ENCODE measurements at regions not wholly inside any gene's neighbourhood (a gene's known extent, or its start where the extent isn't known, plus 50 kb on each side); places are given as distances from the start of the nearest gene placed in this dataset.

- DNase-seq = no peak
Measured at GRCh38 chr18:45384962-45385315, 230.3 kb upstream of the SLC14A2 start.

GRCh38 chr18:45386041-45386655 lies 229.1 kb upstream of the SLC14A2 start:
- DNase-seq = peak; percentile 54

GRCh38 chr18:45387229-45387628 lies 228.0 kb upstream of the SLC14A2 start:
- no peak for DNase-seq

DNA sequence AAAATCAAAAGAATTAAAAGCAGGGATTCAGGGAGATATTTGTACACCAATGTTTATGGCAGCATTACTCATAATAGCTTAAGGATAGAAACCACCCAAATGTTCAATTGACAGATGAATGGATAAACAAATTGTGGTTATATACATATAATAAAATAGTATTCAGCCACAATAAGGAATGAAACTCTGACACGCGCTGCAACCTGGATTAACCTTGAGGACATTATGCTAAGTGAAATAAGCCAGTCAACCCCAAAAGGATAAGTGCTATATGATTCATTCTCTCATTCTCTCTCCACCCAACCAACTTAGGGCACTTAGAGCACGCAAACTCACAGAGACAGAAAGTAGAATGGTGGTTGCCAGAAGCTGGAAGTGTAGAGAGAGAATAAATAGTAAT lies 216.8 kb upstream of the SLC14A2 start:
- DNase-seq = no peak

GRCh38 chr18:45399146-45399545 lies 216.1 kb upstream of the SLC14A2 start:
- no peak for DNase-seq

DNA sequence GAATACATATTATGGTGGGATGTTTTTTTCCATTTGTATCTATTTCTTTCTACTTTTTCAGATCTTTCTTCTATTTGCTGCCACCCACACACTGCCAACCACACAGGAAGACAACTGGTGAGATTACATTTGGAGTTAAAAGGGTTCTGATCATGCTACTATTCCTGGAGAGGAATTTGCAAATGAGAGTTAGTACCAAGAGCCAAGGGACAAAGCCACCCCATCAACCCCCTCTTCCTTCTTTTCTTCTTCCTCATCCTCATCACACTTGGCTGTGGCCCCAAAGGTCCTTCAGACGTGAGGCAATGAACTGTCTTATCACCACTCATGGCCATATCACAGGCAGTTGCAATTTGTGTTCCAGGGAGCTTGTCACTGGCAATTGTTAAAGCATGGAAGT lies 215.6 kb upstream of the SLC14A2 start:
- no peak for DNase-seq

DNA sequence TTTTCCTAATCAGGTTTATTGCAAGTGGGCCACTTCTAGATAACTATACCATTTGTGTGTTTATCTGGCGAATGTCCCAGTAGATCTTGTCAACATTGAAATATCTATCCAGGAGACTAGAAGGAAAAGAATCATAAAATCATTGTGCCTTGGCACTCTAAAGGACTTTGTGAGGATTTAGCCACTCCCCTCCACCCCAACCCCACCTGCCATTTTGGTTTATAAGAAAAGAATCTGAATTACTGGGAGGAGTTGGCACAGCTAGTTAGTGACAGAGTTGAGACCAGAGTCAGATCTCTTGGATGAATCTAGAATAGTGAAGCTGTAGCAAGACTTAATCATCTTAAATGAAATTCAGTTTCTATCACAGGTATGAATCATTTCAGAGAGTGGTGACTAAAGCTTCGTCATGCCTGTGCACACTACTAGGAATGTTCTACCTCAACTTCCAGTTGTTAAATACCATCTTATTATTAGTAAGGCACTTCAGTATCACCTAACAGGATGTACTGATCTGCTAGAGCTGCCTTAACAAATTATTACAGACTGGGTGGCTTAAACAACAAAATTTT lies 212.7 kb upstream of the SLC14A2 start:
- peak; percentile 69 for DNase-seq

DNA sequence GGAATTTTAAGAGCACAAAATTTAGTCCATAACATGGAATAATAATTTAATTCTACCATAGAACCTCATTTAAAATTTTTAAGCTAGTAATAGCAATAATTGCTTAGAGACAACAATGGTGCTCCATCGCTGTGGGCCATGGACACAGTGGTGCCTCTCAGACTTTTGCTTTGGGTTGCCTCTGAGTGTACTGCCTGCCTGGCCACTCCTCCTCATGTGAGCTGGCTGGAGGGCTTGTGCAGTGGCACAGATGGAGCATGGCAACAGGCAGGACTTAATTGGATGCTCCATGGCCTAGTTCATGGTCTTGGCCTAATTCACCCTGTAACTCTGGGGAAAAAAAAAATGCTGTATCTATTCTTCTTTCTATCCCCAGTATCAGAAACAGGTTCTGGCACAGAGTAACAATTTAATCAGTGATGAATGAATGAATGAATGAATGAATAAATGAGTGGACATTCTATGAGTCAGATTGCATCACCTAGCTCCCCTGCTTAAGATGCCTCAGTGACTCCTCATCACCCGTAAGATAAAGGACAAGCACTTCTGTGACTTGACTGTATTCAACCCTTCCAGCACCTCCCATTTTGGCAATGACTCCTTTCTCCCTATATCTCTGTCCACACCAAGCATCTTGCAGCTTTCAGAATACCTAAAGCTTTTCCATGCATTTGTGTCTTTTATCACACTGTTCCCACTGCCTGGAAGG lies 211.8 kb upstream of the SLC14A2 start:
- no peak for DNase-seq

DNA sequence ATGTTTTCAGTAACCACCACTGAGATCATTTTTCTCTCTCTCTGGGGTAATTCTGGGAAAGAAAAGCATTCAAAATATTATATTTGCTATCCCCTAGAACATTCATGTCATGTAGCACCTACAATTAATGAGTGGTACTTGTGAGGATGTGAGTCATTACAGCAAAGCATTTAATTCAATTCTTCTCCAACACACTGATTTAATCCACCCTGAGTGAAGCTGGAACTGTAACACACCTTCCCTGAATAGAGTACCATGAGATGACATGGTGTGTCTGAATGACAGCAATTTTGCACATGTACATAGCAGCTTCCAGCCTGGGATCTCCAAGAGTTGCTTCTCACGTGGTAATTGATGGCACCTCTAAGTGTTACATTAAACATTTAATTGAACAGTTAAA lies 207.1 kb upstream of the SLC14A2 start:
- no peak for DNase-seq

GRCh38 chr18:45409971-45410370 lies 205.3 kb upstream of the SLC14A2 start:
- DNase-seq = no peak

DNA sequence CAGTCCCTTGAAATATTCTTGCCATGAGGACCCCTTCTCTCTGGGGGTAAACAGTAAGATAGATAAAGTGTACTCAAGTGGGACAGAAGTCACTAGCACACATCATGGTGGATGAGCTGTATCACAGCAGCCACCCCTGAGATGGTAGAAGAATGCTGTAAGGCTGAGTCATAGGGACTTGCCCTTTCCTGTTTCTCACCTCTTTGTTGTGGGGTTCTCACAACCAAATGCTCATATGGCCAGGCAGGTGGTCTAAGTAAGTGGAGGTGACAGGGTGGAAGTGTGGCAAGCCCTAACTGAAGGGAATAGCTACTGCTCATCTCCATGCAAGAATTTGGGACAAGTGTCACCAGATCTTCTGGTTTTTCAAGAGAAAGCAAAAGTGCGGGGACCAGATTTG lies 202.7 kb upstream of the SLC14A2 start:
- DNase-seq = no peak

GRCh38 chr18:45413180-45413836 lies 202.0 kb upstream of the SLC14A2 start:
- DNase-seq = no peak

DNA sequence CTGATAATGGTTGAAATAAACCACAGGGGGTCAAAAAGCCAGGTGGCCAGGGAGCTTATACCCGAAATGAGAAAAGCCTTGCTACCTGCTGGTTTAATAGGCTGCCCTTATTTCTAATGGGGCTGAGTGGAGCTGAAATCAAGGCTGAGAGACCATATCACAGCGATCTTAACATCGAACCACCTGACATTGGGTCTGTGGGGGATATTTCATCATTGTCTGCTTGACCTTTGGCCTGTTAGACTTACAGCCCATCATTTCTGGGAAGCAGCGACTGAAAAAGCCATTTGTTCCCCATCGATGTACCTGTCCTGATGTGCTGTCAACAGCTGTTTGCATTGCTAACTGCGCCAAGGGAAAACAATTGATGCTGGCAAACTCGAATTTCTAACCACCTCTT lies 199.7 kb upstream of the SLC14A2 start:
- no peak for DNase-seq

GRCh38 chr18:45416168-45416567 lies 199.1 kb upstream of the SLC14A2 start:
- peak; percentile 97 for DNase-seq

DNA sequence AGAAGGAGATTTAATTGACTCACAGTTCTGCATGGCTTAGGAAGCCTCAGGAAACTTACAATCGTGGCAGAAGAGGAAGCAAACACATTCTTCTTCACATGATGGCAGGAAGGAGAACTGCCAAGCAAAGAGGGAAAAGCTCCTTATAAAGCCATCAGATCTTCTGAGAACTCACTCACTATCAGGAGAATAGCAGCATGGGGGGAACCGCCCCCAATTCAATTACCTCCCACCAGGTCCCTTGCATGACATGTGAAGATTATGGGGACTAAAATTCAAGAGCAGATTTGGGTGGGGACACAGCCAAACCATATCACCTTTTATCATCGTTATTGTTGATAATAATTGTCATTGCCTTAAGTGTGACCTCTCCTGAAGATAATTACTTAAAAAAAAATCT lies 197.9 kb upstream of the SLC14A2 start:
- no peak for DNase-seq

DNA sequence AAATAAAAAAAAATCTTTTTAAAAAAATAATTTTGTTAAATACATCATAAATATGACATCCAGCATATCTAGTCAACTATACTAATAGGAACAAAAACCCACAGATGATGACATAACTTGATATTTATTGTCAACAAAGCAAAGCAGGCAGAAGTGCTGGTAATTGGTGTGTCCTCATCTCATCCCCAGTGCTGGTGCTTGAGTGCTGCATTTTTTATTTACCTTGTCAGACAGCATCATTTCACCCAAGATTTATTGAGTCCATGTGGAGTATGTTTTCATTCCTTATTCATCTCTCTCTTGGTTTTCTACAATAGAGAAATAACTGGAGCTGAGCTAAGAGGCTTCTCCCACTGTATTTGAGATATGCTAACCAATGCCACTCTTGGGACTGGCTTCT lies 191.6 kb upstream of the SLC14A2 start:
- DNase-seq = peak; percentile 40

- no peak for DNase-seq
Measured at GRCh38 chr18:45430041-45430440, 185.2 kb upstream of the SLC14A2 start.

DNA sequence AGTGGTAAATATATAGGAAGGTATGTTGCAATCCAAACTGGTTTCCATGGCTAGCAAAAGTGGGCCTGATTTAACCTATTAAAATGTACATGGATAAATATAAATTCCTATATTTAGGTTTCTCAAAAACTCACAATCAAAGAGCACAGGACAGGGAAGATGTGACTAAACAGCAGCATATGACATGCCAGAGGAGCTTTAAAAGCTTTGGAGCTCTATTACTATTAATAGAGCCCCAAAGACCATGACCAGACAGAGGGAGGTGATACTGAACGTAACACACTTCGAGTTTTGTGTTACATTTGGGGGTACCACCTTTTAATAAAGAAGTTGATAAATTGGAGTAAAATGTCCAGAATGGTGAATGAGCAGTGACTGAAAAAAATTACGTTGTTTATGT lies 179.5 kb upstream of the SLC14A2 start:
- DNase-seq = no peak

- DNase-seq = no peak
Measured at GRCh38 chr18:45437366-45437765, 177.9 kb upstream of the SLC14A2 start.

DNA sequence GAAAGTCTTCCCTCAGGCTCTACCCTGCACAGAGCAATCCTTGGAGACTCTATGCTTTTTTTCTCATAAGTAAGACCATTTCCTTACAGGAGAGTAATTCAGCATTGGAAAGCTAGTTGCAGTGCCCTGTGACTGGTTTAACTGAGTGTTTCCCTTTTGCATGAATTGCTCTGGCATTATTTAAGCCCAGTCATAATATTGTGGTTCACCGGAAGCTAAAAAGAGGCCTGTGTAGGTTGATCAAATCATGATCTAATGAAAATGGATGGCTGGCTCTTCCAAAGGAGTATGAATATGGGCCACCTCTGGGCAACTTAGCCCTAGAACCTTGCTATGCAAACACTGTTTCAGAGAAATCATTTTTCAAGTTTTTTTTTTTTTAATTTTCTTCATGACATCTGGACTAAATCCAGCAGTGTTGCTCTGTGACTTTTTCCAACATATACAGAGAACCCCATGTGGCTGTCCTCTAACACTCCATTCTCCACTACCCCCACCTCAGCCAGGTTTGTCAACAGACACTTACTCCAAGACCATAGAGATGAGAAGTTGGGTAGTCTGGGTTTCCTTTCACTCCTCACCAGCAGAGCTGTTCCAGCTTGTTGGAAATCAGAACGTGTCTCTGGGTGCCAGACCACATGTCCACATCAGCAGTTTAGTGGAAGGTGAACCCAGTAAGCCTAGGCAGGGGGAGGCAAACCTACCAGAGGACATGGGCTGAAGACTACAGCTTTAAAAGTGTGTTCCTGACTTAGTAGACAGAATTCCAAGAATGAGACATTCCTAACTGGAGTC lies 175.2 kb upstream of the SLC14A2 start:
- no peak for DNase-seq

- DNase-seq = no peak
Measured at GRCh38 chr18:45441110-45441847, 174.0 kb upstream of the SLC14A2 start.

DNA sequence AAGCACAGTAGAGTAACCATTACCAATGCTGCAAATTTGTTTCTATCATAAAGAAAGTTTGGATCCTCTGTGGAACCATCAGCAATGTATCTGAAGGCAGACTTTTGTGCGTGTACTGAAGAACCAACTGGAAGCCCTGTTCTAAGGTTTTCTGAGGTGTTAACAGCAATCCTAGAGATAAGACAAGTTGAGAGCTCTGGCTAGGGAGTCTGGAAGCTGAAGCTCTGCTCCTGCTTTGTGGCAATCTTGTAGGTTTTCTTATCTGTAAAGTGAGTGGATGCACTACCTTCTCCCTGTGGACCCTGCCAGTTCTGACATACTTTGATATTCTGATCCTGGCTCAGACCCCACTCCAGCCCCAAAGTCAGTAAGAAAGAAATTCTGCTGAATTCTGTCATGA lies 171.2 kb upstream of the SLC14A2 start:
- no peak for DNase-seq

Measured in NCI-H1105 (cell line).